ENCODE measurements at regions not wholly inside any gene's neighbourhood (a gene's known extent, or its start where the extent isn't known, plus 50 kb on each side); places are given as distances from the start of the nearest gene placed in this dataset.

DNA sequence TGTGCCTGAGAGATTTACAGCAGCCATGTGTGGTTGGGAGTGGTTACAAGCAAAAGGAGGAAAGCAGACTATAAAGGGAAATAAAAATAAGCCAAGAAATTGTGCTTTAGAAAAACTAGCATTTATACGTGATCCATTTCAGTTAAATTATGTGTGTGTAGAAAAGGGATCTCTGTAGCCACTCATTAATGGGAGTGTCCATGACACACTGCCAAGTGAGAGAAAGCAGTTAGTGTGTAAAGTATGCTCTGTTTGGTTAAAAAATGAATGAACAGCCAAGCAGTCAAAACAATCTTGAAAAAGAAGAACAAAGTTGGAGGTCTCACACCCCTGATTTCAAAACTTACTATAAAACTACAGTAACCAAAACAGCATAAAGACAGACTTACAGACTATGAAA lies 67.9 kb upstream of the GGTLC1 start:
- no peak for DNase-seq (ENCODE audit: low read depth)

DNA sequence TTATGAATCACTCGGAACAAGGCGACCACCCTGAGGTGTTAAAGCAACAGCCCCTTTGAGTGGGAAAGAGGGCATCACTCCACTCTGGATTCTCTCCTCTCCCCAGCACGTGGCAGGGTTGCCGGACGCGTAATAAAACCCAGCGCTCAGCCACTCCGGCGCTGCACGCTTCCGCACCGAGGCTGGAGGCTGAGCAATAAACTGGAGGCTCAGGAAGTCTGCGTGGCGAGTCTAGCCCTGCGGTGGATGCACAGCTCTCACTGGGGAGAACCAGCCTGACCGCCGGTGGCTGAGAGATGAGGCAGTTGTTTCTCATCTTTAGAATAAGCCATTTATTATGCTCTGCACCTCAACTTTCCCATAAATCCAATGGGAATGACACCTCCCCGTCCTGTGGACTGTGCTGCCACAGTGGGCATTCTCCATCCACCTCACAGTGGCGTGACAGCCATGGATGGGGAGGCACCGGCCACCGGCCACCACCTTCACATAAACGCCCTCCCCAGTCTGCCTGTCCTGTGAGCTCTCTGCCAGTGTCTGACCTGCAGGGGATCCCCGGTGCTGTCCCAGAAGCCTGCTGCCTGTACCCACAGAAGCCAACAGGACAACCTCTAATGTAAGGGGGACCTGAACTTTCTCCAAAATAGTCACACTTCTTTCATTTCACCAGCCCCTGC lies 64.2 kb upstream of the GGTLC1 start:
- no peak for DNase-seq (ENCODE audit: low read depth)

GRCh38 chr20:24051160-24051559 lies 62.6 kb upstream of the GGTLC1 start:
- no peak for DNase-seq (ENCODE audit: low read depth)

- DNase-seq (ENCODE audit: low read depth): no peak
Observed at GRCh38 chr20:24050119-24050518, 61.5 kb upstream of the GGTLC1 start.

- DNase-seq (ENCODE audit: low read depth): no peak
Observed at GRCh38 chr20:24049081-24049480, 60.5 kb upstream of the GGTLC1 start.

- no peak for DNase-seq (ENCODE audit: low read depth)
Observed at GRCh38 chr20:24048024-24048611, 59.5 kb upstream of the GGTLC1 start.

DNA sequence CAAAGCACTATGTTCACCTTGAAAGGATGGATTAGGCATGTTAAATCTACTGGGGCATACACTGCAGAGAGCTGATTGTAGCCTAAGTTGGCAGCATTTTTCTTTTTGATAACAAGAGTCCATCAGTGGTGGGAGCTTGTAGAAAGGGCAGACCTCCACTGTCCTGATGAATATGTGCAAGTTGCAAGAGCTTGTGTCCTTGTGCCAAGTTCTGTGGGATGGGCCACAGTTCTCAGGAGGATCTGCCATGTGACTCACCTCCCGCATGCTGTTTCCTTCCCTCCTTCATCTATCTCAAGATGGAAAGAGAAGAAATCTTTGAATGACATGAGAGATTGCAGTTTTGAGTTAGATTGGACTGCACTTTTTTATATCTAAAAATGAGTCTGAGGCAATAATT lies 58.3 kb upstream of the GGTLC1 start:
- no peak for DNase-seq (ENCODE audit: low read depth)

DNA sequence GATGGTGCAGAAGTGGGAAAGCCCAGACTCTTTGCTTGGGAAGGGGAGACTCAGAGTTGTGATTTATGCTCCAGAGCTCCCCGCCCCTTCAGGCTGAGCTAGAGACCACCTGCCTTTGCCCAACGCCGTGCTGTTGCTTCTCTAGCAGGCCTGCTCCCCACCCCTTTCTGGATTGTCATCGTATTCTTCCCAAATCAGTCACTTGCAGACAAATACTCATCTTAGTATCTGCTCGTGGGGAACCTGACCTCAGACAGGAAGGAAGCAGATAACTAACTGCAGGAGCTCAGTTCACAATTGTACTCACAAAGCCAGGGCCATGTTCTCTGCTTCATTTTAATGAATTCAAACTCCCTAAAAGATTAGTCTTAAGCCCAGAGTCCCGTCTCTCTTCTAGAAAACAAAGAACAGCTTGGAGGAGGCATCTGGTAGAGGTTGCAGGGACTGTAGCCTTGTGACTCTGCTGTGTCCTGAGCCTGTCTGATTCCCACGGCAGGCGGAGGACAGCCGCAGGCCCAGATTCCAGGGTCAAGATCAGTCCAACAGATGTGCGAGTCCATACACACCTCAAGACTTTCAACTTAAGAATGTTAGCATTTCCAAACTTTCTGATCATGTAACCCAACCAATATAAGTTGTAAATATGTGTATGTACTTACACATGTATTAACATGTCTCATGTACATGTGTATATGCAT lies 57.2 kb upstream of the GGTLC1 start:
- no peak for DNase-seq (ENCODE audit: low read depth)

GRCh38 chr20:24043294-24043693 lies 54.7 kb upstream of the GGTLC1 start:
- DNase-seq (ENCODE audit: low read depth): no peak

GRCh38 chr20:24042646-24043045 lies 54.1 kb upstream of the GGTLC1 start:
- DNase-seq (ENCODE audit: low read depth): no peak

DNA sequence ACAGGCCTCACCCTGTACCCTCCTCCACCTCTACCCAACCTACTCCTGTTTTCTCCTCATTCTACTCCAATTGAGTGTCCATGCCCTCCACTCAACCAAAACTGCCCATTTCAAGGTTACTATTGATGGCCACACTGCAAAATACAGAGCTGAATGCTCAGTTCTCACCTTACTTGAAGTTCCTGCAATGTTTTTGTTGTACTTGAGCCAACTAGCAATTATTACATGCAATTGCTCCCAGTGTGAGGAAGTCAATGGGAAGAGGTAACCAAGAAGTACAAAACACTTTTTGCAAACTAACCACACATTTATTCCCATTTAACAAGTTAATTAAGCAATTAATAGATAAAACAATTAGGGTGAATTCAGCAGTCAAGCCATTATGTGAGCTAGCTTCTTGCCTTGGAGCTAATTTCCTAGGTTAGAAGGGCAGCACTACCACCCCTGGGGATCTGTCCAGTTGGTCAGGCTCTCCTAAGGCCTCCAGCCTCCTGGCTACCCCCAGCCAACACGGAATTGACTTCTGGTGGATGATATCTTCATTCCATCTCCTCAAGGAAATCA lies 52.4 kb upstream of the GGTLC1 start:
- DNase-seq (ENCODE audit: low read depth): no peak

- no peak for DNase-seq (ENCODE audit: low read depth)
Observed at GRCh38 chr20:24039196-24039595, 50.6 kb upstream of the GGTLC1 start.
